Body of pancreas (tissue), 4 donors: ENCODE measurements at regions not wholly inside any gene's neighbourhood (a gene's known extent, or its start where the extent isn't known, plus 50 kb on each side); places are given as distances from the start of the nearest gene placed in this dataset.

Source experiments
- POLR2A ChIP-seq, 3 donors: fragments of 450-650 bp; IDR thresholded peaks; one replicate each; pipeline ENCODE4 v1.6.1; 2016; ENCODE audit warnings: antibody characterized with exemption in 3 of 3, mild to moderate bottlenecking in 2 of 3
- TF ChIP-seq, protein P1 (sequence below), 7 experiments: fragments of 450-650 bp in 4 of 7; fragments of 200-600 bp in 3 of 7; sonication (generic) in 3 of 7; IDR thresholded peaks; one replicate each; pipeline ENCODE4 v1.5.1; 2016 to 2019; ENCODE audit warnings: antibody characterized with exemption in 7 of 7

DNA sequence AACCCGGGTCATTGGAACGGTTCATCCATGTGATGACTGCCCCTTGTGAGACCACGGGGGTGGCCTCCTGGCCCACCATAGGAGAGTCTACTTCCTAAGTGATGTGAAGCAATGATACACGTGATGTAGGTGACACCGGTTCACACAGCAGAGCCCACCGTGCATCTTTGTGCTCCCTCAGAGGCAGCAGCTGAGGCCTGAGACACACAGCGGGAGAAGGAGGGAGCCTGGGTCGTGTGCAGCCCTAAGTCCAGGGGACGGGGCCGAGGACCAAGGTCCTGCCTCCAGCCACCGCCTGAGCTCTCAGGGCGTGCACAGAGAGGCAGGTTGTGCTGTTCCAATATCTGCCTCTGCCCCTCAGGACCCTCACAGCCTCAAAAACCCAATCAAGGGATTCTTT lies 377.2 kb upstream of the SALL3 start:
- TF ChIP-seq, protein P1, sequence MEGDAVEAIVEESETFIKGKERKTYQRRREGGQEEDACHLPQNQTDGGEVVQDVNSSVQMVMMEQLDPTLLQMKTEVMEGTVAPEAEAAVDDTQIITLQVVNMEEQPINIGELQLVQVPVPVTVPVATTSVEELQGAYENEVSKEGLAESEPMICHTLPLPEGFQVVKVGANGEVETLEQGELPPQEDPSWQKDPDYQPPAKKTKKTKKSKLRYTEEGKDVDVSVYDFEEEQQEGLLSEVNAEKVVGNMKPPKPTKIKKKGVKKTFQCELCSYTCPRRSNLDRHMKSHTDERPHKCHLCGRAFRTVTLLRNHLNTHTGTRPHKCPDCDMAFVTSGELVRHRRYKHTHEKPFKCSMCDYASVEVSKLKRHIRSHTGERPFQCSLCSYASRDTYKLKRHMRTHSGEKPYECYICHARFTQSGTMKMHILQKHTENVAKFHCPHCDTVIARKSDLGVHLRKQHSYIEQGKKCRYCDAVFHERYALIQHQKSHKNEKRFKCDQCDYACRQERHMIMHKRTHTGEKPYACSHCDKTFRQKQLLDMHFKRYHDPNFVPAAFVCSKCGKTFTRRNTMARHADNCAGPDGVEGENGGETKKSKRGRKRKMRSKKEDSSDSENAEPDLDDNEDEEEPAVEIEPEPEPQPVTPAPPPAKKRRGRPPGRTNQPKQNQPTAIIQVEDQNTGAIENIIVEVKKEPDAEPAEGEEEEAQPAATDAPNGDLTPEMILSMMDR (IDR thresholded peaks at IDR 0.05): no peak
- TF ChIP-seq POLR2A (IDR thresholded peaks at IDR 0.05): no peak
